H1 (cell line): ENCODE measurements at regions not wholly inside any gene's neighbourhood (a gene's known extent, or its start where the extent isn't known, plus 50 kb on each side); places are given as distances from the start of the nearest gene placed in this dataset.

ENCODE experiments used
- CTCF ChIA-PET: fragments of 300-600 bp; sonication (Branson Sonifier 250); formaldehyde crosslinking; loops from one replicate; lab custom pipeline; 2021; ENCODE audit not compliant: partially characterized antibody; lab: Charles Lee
- POLR2A ChIA-PET: fragments of 300-600 bp; sonication (Branson Sonifier 250); formaldehyde crosslinking; loops from one replicate; lab custom pipeline; 2021; ENCODE audit warnings: inconsistent platforms; ENCODE audit not compliant: partially characterized antibody; lab: Charles Lee
- DNase-seq, 2 experiments: peaks; one replicate each; pipeline versions ENCODE4 v3.0.0 to v3.0.0-alpha.2; 2010 to 2022; ENCODE audit warnings: low spot score in 2 of 2, low read depth in 1 of 2, mixed read lengths in 1 of 2
- FAIRE-seq: peaks from 2 replicates; lab custom pipeline; 2011; peaks lifted over from hg19 to GRCh38; lab: Jason Lieb, UNC
- H2AFZ ChIP-seq: 2 replicates; pipeline ENCODE4 v1.8.1; 2012; ENCODE audit warnings: low read length, inconsistent platforms
- H2AK5ac ChIP-seq: 2 replicates; pipeline ENCODE4 v1.6.1; 2013; ENCODE audit warnings: low read depth, low read length
- H2BK120ac ChIP-seq: replicated peaks from 2 replicates; pipeline ENCODE3; 2013; ENCODE audit warnings: low read depth, low read length, inconsistent platforms
- H2BK12ac ChIP-seq: 2 replicates; pipeline ENCODE4 v1.6.1; 2013; ENCODE audit warnings: low read depth, low read length
- H2BK15ac ChIP-seq: 2 replicates; pipeline ENCODE4 v1.6.1; 2013; ENCODE audit warnings: low read length
- H2BK20ac ChIP-seq: 2 replicates; pipeline ENCODE4 v1.6.1; 2013; ENCODE audit warnings: low read length
- H2BK5ac ChIP-seq: 2 replicates; pipeline ENCODE4 v1.6.1; 2013; ENCODE audit warnings: low read depth, low read length
- H3K14ac ChIP-seq: 2 replicates; pipeline ENCODE4 v1.6.1; 2013; ENCODE audit warnings: inconsistent platforms; ENCODE audit not compliant: insufficient read length
- H3K18ac ChIP-seq: 2 replicates; pipeline ENCODE4 v1.6.1; 2013; ENCODE audit warnings: low read length; ENCODE audit errors: extremely low read depth
- H3K23ac ChIP-seq: 2 replicates; pipeline ENCODE4 v1.6.1; 2013; ENCODE audit warnings: inconsistent platforms; ENCODE audit not compliant: insufficient read length
- H3K23me2 ChIP-seq: 2 replicates; pipeline ENCODE4 v1.6.1; 2013; ENCODE audit warnings: low read depth, low read length
- H3K27ac ChIP-seq: 2 replicates; pipeline ENCODE4 v1.6.1; 2011; ENCODE audit warnings: low read depth, low read length, inconsistent platforms
- H3K27me3 ChIP-seq, 4 experiments: replicated peaks in 1 of 4; 1 replicate in 1 of 4; 2 replicates in 3 of 4; pipeline versions ENCODE4 v1.6.1 to v1.8.1; 2011 to 2013; ENCODE audit warnings: low read length in 3 of 4, mild to moderate bottlenecking in 3 of 4, inconsistent platforms in 2 of 4, mixed read lengths in 2 of 4, moderate library complexity in 1 of 4; ENCODE audit not compliant: control insufficient read depth in 3 of 4, insufficient read depth in 3 of 4; ENCODE audit errors: extremely low read depth in 1 of 4
- H3K36me3 ChIP-seq, 4 experiments: 2 replicates each; pipeline versions ENCODE4 v1.6.1 to v1.8.1; 2011 to 2013; ENCODE audit warnings: mild to moderate bottlenecking in 4 of 4, low read length in 3 of 4, moderate library complexity in 2 of 4, control low read depth in 1 of 4, inconsistent platforms in 1 of 4; ENCODE audit not compliant: insufficient read depth in 4 of 4, control insufficient read depth in 2 of 4
- H3K4ac ChIP-seq: replicated peaks from 2 replicates; pipeline ENCODE3; 2013; ENCODE audit warnings: low read length, low read depth, mixed read lengths, inconsistent platforms; ENCODE audit not compliant: insufficient read length
- H3K4me1 ChIP-seq, 4 experiments: replicated peaks in 1 of 4; 1 replicate in 1 of 4; 2 replicates in 3 of 4; pipeline versions ENCODE4 v1.6.1 to v1.8.1; 2011 to 2013; ENCODE audit warnings: low read length in 3 of 4, inconsistent platforms in 2 of 4, mixed read lengths in 1 of 4; ENCODE audit not compliant: insufficient read depth in 4 of 4, control insufficient read depth in 3 of 4
- H3K4me2 ChIP-seq, 2 experiments: 2 replicates each; pipeline versions ENCODE4 v1.6.1 to v1.8.1; 2011 to 2013; ENCODE audit warnings: low read depth in 2 of 2, low read length in 2 of 2, control low read depth in 1 of 2, inconsistent platforms in 1 of 2, mild to moderate bottlenecking in 1 of 2; ENCODE audit not compliant: insufficient read depth in 1 of 2
- H3K4me3 ChIP-seq, 4 experiments: fragments of 200-600, 300-600 bp in 1 of 4; sonication (generic), shearing (Covaris generic), sonication (Bioruptor Twin) in 1 of 4; 2 replicates each; pipeline versions ENCODE4 v1.5.1 to v1.8.1; 2011 to 2016; ENCODE audit warnings: low read length in 4 of 4, low read depth in 3 of 4, control low read depth in 2 of 4, inconsistent platforms in 2 of 4, mild to moderate bottlenecking in 2 of 4, mixed read lengths in 1 of 4, moderate library complexity in 1 of 4; ENCODE audit not compliant: insufficient read depth in 2 of 4; ENCODE audit errors: extremely low read depth in 1 of 4
- H3K56ac ChIP-seq: replicated peaks from 2 replicates; pipeline ENCODE3; 2013; ENCODE audit warnings: low read depth, mild to moderate bottlenecking, mixed read lengths, low read length, inconsistent platforms; ENCODE audit not compliant: insufficient read length
- H3K79me1 ChIP-seq: 2 replicates; pipeline ENCODE4 v1.6.1; 2013; ENCODE audit warnings: low read depth, low read length, control low read depth
- H3K79me2 ChIP-seq, 2 experiments: 2 replicates each; pipeline versions ENCODE4 v1.6.1 to v1.8.1; 2012 to 2013; ENCODE audit warnings: low read length in 2 of 2, mild to moderate bottlenecking in 2 of 2, inconsistent platforms in 1 of 2; ENCODE audit not compliant: insufficient read depth in 2 of 2, control insufficient read depth in 1 of 2
- H3K9ac ChIP-seq, 4 experiments: replicated peaks in 1 of 4; 1 replicate in 1 of 4; 2 replicates in 3 of 4; pipeline versions ENCODE4 v1.6.1 to v1.8.1; 2011 to 2013; ENCODE audit warnings: low read depth in 3 of 4, low read length in 3 of 4, control low read depth in 2 of 4, mild to moderate bottlenecking in 2 of 4, moderate library complexity in 2 of 4, inconsistent platforms in 1 of 4; ENCODE audit errors: extremely low read depth in 1 of 4
- H3K9me3 ChIP-seq, 2 experiments: 2 replicates each; pipeline versions ENCODE4 v1.6.1 to v1.8.1; 2012 to 2013; ENCODE audit warnings: mild to moderate bottlenecking in 2 of 2, moderate library complexity in 2 of 2, control low read depth in 1 of 2, inconsistent platforms in 1 of 2, low read depth in 1 of 2, low read length in 1 of 2, mixed read lengths in 1 of 2; ENCODE audit not compliant: insufficient read depth in 2 of 2
- H4K20me1 ChIP-seq, 2 experiments: replicated peaks in 1 of 2; 2 replicates each; pipeline versions ENCODE3 to v1.8.1; 2011 to 2013; ENCODE audit warnings: inconsistent platforms in 2 of 2, low read length in 2 of 2, mild to moderate bottlenecking in 1 of 2; ENCODE audit not compliant: insufficient read depth in 2 of 2, control insufficient read depth in 1 of 2
- H4K5ac ChIP-seq: 2 replicates; pipeline ENCODE4 v1.6.1; 2013; ENCODE audit warnings: low read length, low read depth, mixed read lengths, inconsistent platforms; ENCODE audit not compliant: insufficient read length
- H4K8ac ChIP-seq: 2 replicates; pipeline ENCODE4 v1.8.0; 2013; ENCODE audit warnings: mild to moderate bottlenecking, moderate library complexity, low read length, inconsistent platforms; ENCODE audit not compliant: insufficient read depth; ENCODE audit errors: extremely low read depth
- H4K91ac ChIP-seq: replicated peaks from 2 replicates; pipeline ENCODE3; 2013; ENCODE audit warnings: low read length, mixed read lengths, inconsistent platforms; ENCODE audit not compliant: insufficient read length
- ASH2L ChIP-seq: fragments of 200-600, 300-600 bp; sonication (generic); IDR thresholded peaks from one replicate; pipeline ENCODE4 v1.7.1; 2017; ENCODE audit warnings: low read length
- BACH1 ChIP-seq: IDR thresholded peaks from 2 replicates; pipeline ENCODE4 v1.6.1; 2012; ENCODE audit warnings: low read length, improper control_type of control experiment
- CEBPB ChIP-seq: IDR thresholded peaks from 2 replicates; pipeline ENCODE4 v1.6.1; 2012; ENCODE audit warnings: low read depth, low read length
- GTF2F1 ChIP-seq: IDR thresholded peaks from 2 replicates; pipeline ENCODE4 v1.6.1; 2012; ENCODE audit warnings: low read depth, low read length, improper control_type of control experiment, borderline replicate concordance
- JUND ChIP-seq: IDR thresholded peaks from 2 replicates; pipeline ENCODE4 v1.6.1; 2011; ENCODE audit warnings: mild to moderate bottlenecking, improper control_type of control experiment, low read length
- MAX ChIP-seq: IDR thresholded peaks from 2 replicates; pipeline ENCODE4 v1.6.1; 2012; ENCODE audit warnings: inconsistent platforms
- PHF8 ChIP-seq: fragments of 200-600 bp; sonication (generic); conservative IDR thresholded peaks from 2 replicates; pipeline ENCODE4 v1.7.1; 2012; ENCODE audit warnings: low read depth, mild to moderate bottlenecking, inconsistent platforms, low read length, moderate library complexity
- RFX5 ChIP-seq: IDR thresholded peaks from 2 replicates; pipeline ENCODE4 v1.6.1; 2011; ENCODE audit warnings: low read depth, low read length, improper control_type of control experiment, borderline replicate concordance
- RNF2 ChIP-seq: fragments of 200-900, 300-1000 bp; sonication (generic); IDR thresholded peaks from 2 replicates; pipeline ENCODE4 v1.7.1; 2016; ENCODE audit warnings: borderline replicate concordance, low read depth, mild to moderate bottlenecking, antibody characterized with exemption, low read length; ENCODE audit not compliant: poor library complexity, severe bottlenecking; ENCODE audit errors: missing control alignments
- SAP30 ChIP-seq: fragments of 300-600 bp; sonication (generic); IDR thresholded peaks from 2 replicates; pipeline ENCODE4 v1.7.1; 2012; ENCODE audit warnings: low read length, moderate library complexity, mild to moderate bottlenecking, inconsistent platforms; ENCODE audit not compliant: insufficient read depth, insufficient replicate concordance
- SIN3A ChIP-seq, 2 experiments: IDR thresholded peaks in 1 of 2; conservative IDR thresholded peaks in 1 of 2; 2 replicates each; pipeline ENCODE4 v1.6.1; 2011 to 2012; ENCODE audit warnings: low read length in 2 of 2, improper control_type of control experiment in 1 of 2, low read depth in 1 of 2, mild to moderate bottlenecking in 1 of 2
- TBP ChIP-seq: IDR thresholded peaks from 2 replicates; pipeline ENCODE4 v1.6.1; 2011; ENCODE audit warnings: low read depth, low read length, improper control_type of control experiment
- USF2 ChIP-seq: IDR thresholded peaks from 2 replicates; pipeline ENCODE4 v1.6.1; 2011; ENCODE audit warnings: low read length, improper control_type of control experiment
- WGBS, 2 experiments: shearing (Covaris generic) in 1 of 2; methylation state at CpG; one replicate each; pipeline versions ENCODE4 v1.1.6 to v1.1.7; 2013 to 2015; ENCODE audit warnings: low lambda C conversion rate in 2 of 2, mixed read lengths in 2 of 2, inconsistent platforms in 1 of 2, low coverage in 1 of 2, missing lambda C conversion rate in 1 of 2; ENCODE audit not compliant: insufficient replicate concordance in 2 of 2, insufficient coverage in 1 of 2, insufficient read length in 1 of 2; ENCODE audit errors: extremely low coverage in 1 of 2, missing lambda C conversion rate in 1 of 2; 5-methylcytosine and 5-hydroxymethylcytosine counted together

GRCh38 chr1:185409345-185409744 is 92.3 kb upstream of the IVNS1ABP start:
- no peak overlapping the region for H2BK12ac ChIP-seq
- H3K18ac ChIP-seq, result no peak overlapping the region
- no peak overlapping the region for H4K8ac ChIP-seq
- ChIA-PET CTCF (interaction anchor here (1.1 kb wide), 1 partner anchor 9 kb away, joined by 4 read pairs; no protein-coding TSS in a partner anchor), POLR2A (no interaction called here)
- no peak overlapping the region for H3K23ac ChIP-seq
- H3K4ac ChIP-seq, result no peak overlapping the region
- no peak overlapping the region for H3K14ac ChIP-seq
- no peak overlapping the region for H2BK120ac ChIP-seq
- H3K27me3 ChIP-seq, result no peaks in the 10 kb centered on the region
- no peak overlapping the region for H4K5ac ChIP-seq
- no peak overlapping the region for H3K4me2 ChIP-seq
- H3K4me1 ChIP-seq, result peaks cover 0 to 3% (median under 1%) of the 10 kb centered on the region in 4 experiments; a peak in 1 of 7 replicates
- no peaks in the 10 kb centered on the region for H3K79me2 ChIP-seq
- no peak overlapping the region for H2AK5ac ChIP-seq
- H2BK5ac ChIP-seq, result no peak overlapping the region
- H3K9me3 ChIP-seq, result peaks cover 0 to 3% of the 10 kb centered on the region in 2 experiments; a peak in 1 of 4 replicates
- no peaks in the 10 kb centered on the region; the same call in 1 of the 2 replicates for H3K23me2 ChIP-seq
- DNase-seq (no peak), FAIRE-seq (no peak)
- no peak overlapping the region for H2BK15ac ChIP-seq
- no peaks in the 10 kb centered on the region for H3K79me1 ChIP-seq
- H2BK20ac ChIP-seq, result no peak overlapping the region
- no peak overlapping the region for H4K91ac ChIP-seq
- no peak overlapping the region for H3K4me3 ChIP-seq
- H3K27ac ChIP-seq, result no peak overlapping the region
- no peaks in the 10 kb centered on the region for H3K36me3 ChIP-seq
- no peak overlapping the region for H2AFZ ChIP-seq
- WGBS, 2 experiments, result 94% methylated on average over 4 of the region's 4 CpGs; no CpG with 5 or more reads in 1 of the 2 experiments
- no peaks in the 10 kb centered on the region for H4K20me1 ChIP-seq
- no peak overlapping the region for H3K9ac ChIP-seq
- H3K56ac ChIP-seq, result no peak overlapping the region
- TF ChIP-seq SAP30 (no peak), SIN3A (conservative IDR thresholded peaks at IDR 0.05 in 1 of 2, IDR thresholded peaks at IDR 0.05 in 1 of 2; ENCODE audit: low read depth in 1 of 2, low read length in 2 of 2) (no peak), USF2 (no peak), RNF2 (no peak), ASH2L (no peak), TBP (no peak), JUND (no peak), CEBPB (no peak), RFX5 (no peak), PHF8 (no peak), MAX (no peak), BACH1 (no peak), GTF2F1 (no peak)
